Activated naive CD4-positive, alpha-beta T cell treated with anti-CD3 and anti-CD28 coated beads, Interleukin-2, amount 50 U/mL, for 72 hours (primary cell): ENCODE measurements at regions not wholly inside any gene's neighbourhood (a gene's known extent, or its start where the extent isn't known, plus 50 kb on each side); places are given as distances from the start of the nearest gene placed in this dataset.
"Not testable (repeated sequence)": the region's sequence is repeated elsewhere in the genome, so short reads cannot be mapped to it uniquely, and the experiment has no call there.

Experiments
- ATAC-seq, 2 donors: fragments of 150-1000 bp; cut with Tn5 transposase; 2 replicates each; pipeline ENCODE4 v1.10.0; 2021; ENCODE audit warnings: mild to moderate bottlenecking in 2 of 2, moderate library complexity in 2 of 2
- DNase-seq, 2 donors: peaks; one replicate each; pipeline ENCODE4 v3.0.0; 2021 to 2022; ENCODE audit warnings: low spot score in 2 of 2
- H3K27ac Mint-ChIP-seq, 2 donors: one replicate each; pipeline ENCODE4 v1.8.0; 2022; ENCODE audit warnings: mild to moderate bottlenecking in 2 of 2, mixed read lengths in 2 of 2
- H3K36me3 Mint-ChIP-seq, 2 donors: one replicate each; pipeline ENCODE4 v1.8.0; 2022; ENCODE audit warnings: mixed read lengths in 2 of 2
- H3K9me3 Mint-ChIP-seq, 2 donors: one replicate each; pipeline ENCODE4 v1.8.0; 2022; ENCODE audit warnings: mixed read lengths in 2 of 2

DNA sequence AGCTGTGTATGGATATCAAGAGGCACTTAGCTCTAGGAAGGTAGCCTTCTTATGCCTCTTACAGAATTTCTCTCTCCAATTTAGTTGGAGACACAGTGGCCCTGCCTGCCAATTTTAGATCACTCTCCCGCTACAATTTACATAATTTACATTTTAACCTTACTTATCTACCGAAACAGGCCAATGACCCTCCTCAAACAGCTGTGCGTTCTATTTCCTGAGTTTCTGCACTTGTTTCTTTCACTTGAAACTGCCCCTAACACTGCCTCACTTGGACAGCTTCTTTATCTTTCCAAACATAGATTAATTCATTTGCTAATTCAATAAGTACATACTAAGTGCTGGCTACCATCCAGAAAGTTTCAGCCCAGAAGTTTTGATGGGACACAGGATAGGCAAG is 52.9 kb upstream of the HDDC2 start:
- no peak overlapping the region for H3K27ac Mint-ChIP-seq

DNA sequence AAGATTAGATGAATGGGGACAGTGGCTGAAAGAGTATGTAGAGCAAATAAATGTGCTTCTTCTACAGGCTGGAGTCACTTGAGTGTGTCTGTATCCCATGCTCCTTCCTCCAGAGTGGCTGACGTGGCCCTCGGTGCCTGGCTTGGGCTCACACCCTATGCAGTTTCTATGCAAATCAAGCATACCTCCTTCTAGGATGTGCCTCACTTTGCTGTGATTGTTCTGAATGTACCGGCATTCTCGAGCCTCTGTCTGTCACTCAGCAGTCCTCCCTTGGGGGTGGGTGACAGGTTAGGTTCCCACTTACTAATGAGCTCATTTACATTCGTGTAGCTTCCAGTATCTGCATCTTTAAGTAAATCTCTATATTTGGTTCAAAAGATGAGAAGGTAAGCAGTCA is 55.1 kb upstream of the HDDC2 start:
- Mint-ChIP-seq H3K36me3 (no peaks in the 10 kb centered on the region), H3K27ac (no peak overlapping the region), H3K9me3 (no peaks in the 10 kb centered on the region)
- DNase-seq (no peak), ATAC-seq (no peak)

More for the DNA sequence above, 52.9 kb upstream of the HDDC2 start:
- Mint-ChIP-seq H3K9me3 (no peaks in the 10 kb centered on the region), H3K36me3 (no peaks in the 10 kb centered on the region)
- DNase-seq (no peak), ATAC-seq (no peak)

- ATAC-seq, result peak in 1 of 2 donors; percentile 54
- no peak for DNase-seq
- H3K27ac Mint-ChIP-seq, result no peak overlapping the region
Measured at GRCh38 chr6:125357515-125358256, 55.9 kb upstream of the HDDC2 start.

DNA sequence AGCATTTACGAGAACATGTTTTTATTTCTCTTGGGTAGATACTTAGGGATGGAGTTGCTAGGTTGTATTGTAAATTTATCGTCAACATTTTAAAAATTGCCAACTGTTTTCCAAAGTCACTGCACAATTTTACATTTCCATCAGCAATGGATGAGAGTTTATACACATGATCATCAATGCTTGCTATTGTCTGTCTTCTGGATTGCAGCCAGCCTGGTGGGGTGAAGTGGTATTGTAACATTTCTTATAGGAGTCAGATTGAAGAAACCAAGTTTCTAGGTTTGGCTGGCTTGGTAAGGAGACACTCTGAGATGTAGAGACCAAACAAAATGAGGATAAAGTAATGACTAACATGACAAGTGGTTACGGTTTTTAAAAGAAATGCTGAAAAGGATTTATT is 57.1 kb upstream of the HDDC2 start:
- Mint-ChIP-seq H3K27ac (no peak overlapping the region), H3K9me3 (no peaks in the 10 kb centered on the region), H3K36me3 (peaks cover 0 to 7% of the 10 kb centered on the region in 2 donors)
- no peak for ATAC-seq
- no peak for DNase-seq

More at GRCh38 chr6:125357515-125358256, 55.9 kb upstream of the HDDC2 start:
- Mint-ChIP-seq H3K36me3 (peaks cover 0 to 5% of the 10 kb centered on the region in 2 donors), H3K9me3 (no peaks in the 10 kb centered on the region)

- no peaks in the 10 kb centered on the region for H3K9me3 Mint-ChIP-seq
- peaks cover 0 to 7% of the 10 kb centered on the region in 2 donors for H3K36me3 Mint-ChIP-seq
- no peak overlapping the region for H3K27ac Mint-ChIP-seq
- DNase-seq, result no peak
- no peak for ATAC-seq
Measured at GRCh38 chr6:125361868-125362267, 60.1 kb upstream of the HDDC2 start.

DNA sequence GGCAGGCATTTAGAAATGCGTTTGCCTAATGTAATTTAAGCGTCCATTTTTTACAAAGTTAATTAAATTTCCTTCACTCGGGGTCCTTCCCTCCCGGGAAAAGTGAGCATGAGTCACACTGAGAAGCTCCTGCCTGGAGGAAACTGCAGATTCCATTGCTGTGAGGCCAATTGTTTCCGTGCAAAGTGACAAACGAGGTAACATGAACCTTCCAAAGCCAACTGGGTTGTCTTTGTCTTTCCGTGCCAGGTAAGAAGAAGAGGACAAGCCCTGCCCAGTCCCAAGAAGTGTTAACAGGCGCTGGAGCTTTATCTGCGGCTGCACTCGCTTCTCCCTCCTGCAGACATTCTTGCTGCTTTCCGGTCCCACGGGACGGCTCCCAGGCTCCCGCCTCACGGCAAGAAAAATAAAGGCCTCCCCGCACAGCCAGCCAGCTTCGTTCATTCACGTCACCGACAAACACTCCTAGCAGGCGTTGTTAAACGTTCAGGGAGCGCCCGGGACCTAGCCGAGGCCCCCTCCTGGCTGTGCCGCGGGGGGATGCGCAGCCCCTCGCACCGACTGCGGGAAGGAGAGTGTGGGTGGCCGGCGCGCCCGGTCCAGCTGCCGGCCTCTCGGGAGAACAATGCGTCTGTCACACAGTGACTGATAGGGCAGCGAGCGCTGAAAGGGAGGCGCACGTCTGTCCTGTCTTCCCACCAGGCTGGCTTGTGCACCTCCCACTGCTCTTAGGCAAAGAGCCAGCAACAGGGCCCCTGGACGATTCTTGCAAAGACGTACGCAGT is 61.5 kb upstream of the HDDC2 start:
- Mint-ChIP-seq H3K36me3 (peaks cover 0 to 7% of the 10 kb centered on the region in 2 donors), H3K27ac (no peak overlapping the region), H3K9me3 (no peaks in the 10 kb centered on the region)
- no peak for DNase-seq
- peak in 1 of 2 donors; percentile 35 for ATAC-seq

GRCh38 chr6:125363824-125364165 is 62.0 kb upstream of the HDDC2 start:
- Mint-ChIP-seq H3K9me3 (no peaks in the 10 kb centered on the region), H3K36me3 (peaks cover 0 to 7% of the 10 kb centered on the region in 2 donors), H3K27ac (no peak overlapping the region)
- no peak for DNase-seq
- ATAC-seq, result no peak

GRCh38 chr6:125365230-125365629 is 63.5 kb upstream of the HDDC2 start:
- DNase-seq (no peak), ATAC-seq (no peak)
- Mint-ChIP-seq H3K36me3 (peaks cover 0 to 7% of the 10 kb centered on the region in 2 donors), H3K9me3 (no peaks in the 10 kb centered on the region), H3K27ac (no peak overlapping the region)

DNA sequence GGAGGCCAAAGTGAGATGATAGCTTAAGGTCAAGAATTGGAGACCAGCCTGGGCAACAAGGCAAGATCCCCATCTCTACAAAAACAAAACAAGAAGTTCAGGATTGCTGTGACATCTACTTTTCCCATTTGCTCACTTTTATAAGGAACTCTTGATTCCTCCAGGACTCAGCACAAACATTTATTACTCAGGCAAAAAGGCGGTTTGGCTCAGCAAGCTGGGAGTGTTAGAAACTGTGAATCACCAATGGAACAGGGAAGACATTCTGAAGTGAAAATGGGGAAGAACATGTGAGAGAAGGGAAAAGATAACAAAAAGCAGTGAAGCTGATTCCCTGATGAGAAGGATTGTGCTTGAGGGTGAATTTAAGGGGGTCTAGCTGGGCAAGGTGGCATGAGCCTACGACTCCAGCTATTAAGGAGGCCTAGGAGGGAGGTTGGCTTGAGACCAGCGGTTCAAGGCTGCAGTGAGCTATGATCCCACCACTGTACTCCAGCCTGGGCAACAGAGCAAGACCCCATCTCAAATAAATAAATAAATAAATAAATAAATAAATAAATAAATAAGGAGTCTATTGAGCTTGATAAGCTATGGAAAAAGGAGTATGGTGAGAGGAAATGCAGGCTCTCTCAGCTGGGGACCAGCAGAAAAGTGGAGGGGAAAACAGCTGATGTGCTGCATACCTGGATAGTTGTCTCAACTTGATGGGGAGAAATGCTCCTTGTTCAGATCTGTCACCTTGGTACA is 65.4 kb upstream of the HDDC2 start:
- ATAC-seq (no peak), DNase-seq (no peak)
- H3K9me3 Mint-ChIP-seq, result no peaks in the 10 kb centered on the region
- no peak overlapping the region for H3K27ac Mint-ChIP-seq
- H3K36me3 Mint-ChIP-seq, result peaks cover 0 to 6% of the 10 kb centered on the region in 2 donors

DNA sequence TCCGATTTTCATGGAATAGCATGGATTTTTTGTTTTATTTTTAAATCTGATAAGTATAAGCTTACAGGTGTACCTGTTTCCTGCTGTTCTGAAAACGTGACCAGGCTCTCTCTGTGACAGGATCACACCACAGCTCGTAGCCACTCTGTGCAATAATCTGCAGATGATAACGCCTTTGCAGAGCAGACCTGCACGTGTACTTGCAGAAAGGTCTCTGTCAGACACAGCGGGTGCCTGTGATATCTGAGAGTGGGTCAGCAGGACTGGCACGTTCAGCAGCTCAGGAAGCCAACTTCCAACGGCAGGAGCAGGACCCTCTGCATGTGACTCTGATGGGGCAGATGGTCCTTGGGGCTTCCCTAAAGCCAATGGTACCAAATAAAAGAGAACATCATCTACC is 68.6 kb upstream of the HDDC2 start:
- ATAC-seq, result no peak
- Mint-ChIP-seq H3K36me3 (no peaks in the 10 kb centered on the region), H3K27ac (no peak overlapping the region), H3K9me3 (no peaks in the 10 kb centered on the region)
- DNase-seq, result no peak

GRCh38 chr6:125375013-125375412 is 73.2 kb upstream of the HDDC2 start:
- Mint-ChIP-seq H3K27ac (no peak overlapping the region), H3K9me3 (no peaks in the 10 kb centered on the region), H3K36me3 (no peaks in the 10 kb centered on the region)
- DNase-seq (no peak), ATAC-seq (no peak)

DNA sequence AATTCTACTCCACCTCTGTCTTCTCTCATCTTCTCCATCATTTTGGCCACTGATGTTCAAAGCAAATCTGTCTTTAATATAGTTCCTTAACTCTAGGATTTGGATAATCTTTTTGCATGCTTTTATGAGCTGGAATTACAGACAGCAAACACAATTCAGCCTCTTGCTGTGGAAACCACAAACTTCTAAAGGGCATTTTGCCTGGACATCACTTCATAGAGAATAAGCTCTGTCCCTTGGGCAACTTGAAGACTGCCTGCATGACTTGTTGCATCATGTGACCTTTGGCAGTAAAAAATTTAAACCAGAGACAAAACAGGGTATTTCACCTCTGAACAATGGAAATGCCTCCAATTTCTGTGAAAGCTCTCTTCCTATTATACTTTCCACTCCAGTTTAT is 74.1 kb upstream of the HDDC2 start:
- H3K9me3 Mint-ChIP-seq, result no peaks in the 10 kb centered on the region
- H3K36me3 Mint-ChIP-seq, result no peaks in the 10 kb centered on the region
- no peak for DNase-seq
- no peak for ATAC-seq
- H3K27ac Mint-ChIP-seq, result no peak overlapping the region

- no peak for ATAC-seq
- no peak for DNase-seq
- Mint-ChIP-seq H3K36me3 (no peaks in the 10 kb centered on the region), H3K27ac (no peak overlapping the region), H3K9me3 (no peaks in the 10 kb centered on the region)
Measured at GRCh38 chr6:125377621-125378020, 75.9 kb upstream of the HDDC2 start.

DNA sequence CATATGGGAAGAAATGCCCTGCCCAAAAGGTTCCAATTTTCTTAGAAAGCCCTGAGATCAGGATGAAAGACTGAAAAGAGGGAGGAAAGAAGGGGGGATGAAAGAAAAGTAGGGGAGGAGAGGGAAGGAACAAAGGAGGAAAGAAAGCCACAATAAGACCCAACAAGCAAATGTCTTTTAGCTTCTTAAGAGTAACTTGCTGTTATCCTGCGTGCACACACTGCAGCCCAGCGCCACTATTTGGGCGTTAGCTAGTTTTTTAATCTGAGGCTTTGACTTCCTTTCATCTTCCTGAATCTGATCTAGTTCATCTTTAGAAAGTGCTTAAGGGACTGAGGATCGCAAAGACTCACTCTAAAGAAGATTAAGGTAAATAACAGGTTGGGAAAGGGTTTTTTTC is 77.4 kb upstream of the HDDC2 start:
- ATAC-seq (no peak), DNase-seq (no peak)
- no peaks in the 10 kb centered on the region for H3K36me3 Mint-ChIP-seq
- no peaks in the 10 kb centered on the region for H3K9me3 Mint-ChIP-seq
- no peak overlapping the region for H3K27ac Mint-ChIP-seq

GRCh38 chr6:125380474-125380873 is 78.7 kb upstream of the HDDC2 start:
- Mint-ChIP-seq H3K36me3 (no peaks in the 10 kb centered on the region), H3K27ac (no peak overlapping the region), H3K9me3 (no peaks in the 10 kb centered on the region)
- DNase-seq (no peak), ATAC-seq (no peak)

DNA sequence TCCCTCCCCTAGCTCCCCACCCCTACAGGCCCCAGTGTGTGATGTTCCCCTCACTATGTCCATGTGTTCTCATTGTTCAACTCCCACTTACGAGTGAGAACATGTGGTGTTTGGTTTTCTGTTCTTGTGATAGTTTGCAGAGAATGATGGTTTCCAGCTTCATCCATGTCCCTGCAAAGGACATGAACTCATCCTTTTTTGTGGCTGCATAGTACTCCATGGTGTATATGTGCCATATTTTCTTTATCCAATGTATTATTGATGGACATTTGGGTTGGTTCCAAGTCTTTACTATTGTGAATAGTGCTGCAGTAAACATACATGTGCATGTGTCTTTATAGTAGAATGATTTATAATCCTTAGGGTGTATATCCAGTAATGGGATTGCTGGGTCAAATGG is 84.6 kb upstream of the HDDC2 start:
- H3K9me3 Mint-ChIP-seq, H3K36me3 Mint-ChIP-seq, H3K27ac Mint-ChIP-seq, DNase-seq, ATAC-seq: not testable (repeated sequence)

DNA sequence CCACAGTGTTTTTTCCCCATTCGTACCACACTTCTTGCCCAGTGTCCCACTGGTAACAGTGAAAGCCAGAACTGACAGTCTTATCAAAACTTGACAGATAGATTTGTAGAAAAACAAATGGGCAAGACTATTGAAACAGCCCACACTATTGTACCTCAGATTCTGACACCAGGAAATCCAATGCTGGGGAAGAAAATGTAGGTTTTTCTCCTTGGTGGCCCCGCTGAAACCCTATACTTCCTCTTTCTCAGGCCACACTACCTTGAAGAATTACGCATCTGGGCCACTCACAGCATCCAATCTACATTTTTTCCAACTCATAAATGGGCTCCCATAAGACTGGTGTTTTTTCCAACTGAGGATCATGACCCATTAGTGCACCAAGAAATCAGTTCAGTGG is 90.9 kb upstream of the HDDC2 start:
- H3K27ac Mint-ChIP-seq, result no peak overlapping the region
- ATAC-seq, result no peak

More for the DNA sequence above, 90.9 kb upstream of the HDDC2 start:
- H3K36me3 Mint-ChIP-seq, result peaks cover 0 to 9% of the 10 kb centered on the region in 2 donors
- DNase-seq, result no peak
- H3K9me3 Mint-ChIP-seq, result no peaks in the 10 kb centered on the region
